GM18517 (cell line): ENCODE measurements at regions not wholly inside any gene's neighbourhood (a gene's known extent, or its start where the extent isn't known, plus 50 kb on each side); places are given as distances from the start of the nearest gene placed in this dataset.
A peak's percentile ranks its signal among the peaks of the same experiment; 100 is the strongest.

Source experiments
- ATAC-seq: cut with Tn5 transposase; IDR thresholded peaks from one replicate; pipeline ENCODE4 v1.9.1; 2021; ENCODE audit warnings: mild to moderate bottlenecking, moderate library complexity; ENCODE audit not compliant: unreplicated experiment

- ATAC-seq: no peak
These were observed 56.1 kb upstream of the ELMO1 start for GRCh38 chr7:37504801-37505200.

DNA sequence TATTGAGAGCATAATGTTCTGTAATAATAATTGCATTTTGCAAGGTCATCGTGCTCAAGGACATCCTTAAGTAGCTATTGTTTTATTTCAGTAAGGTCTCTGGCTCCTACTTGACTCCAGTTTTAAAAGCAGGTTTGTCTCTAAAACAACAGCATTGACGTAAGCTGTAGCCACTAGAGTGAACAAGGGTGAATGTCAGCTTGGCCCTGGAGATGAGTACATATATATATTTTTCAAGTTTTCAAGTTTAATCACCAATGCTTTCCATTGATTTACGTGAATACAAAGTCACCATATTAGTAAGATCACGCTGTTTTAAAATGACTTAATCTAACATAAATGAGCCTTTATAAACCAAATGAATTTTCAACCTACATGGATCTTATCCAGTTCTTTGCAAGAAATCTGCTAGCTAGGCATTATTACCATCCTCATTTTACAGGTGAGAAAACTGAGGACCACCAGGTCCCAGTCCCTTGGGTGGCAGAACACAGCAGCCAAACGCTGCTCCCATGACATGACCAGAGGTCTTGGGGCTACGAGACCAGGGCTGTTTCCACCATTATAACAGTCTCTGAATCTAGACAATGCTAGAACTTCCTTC lies 57.2 kb upstream of the ELMO1 start:
- no peak for ATAC-seq

DNA sequence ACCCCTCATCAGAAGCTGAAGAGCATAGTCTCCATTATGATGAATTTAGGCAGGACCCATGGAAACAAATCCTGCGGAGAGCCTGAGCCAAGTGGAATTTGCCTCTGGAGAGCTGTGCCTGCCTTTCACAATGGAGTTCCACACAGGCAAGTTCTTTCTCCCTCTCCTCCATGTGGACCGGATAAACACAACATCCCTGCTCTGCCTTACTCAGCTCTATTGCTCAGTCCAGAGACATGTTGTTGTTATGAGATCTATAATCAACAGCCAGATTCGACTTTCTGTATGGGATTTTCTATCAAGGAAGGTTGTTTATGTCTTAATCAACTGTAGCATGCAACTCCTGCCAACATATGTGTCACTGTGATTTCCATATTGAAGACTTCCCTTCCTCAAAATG lies 59.5 kb upstream of the ELMO1 start:
- no peak for ATAC-seq

GRCh38 chr7:37510043-37510634 lies 61.5 kb upstream of the ELMO1 start:
- ATAC-seq: no peak

DNA sequence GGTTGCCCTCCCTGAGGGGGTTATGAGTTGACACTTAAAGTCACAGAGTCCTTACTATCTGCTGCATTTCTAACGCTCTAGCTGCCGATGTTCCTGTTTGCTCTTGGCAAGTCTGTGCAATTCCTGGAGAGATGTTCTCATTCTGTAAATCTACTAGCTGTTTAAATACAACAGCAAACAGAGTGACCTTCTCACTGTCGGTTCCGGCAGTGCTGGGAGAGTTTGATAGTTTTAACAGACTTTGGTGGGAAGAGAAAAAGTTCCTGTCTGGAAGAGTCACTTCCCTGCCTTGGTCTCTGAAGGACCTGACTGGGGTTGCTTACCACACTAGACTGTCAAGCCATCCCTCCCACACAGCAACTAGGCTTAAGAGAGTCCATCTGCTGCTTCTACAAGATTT lies 63.3 kb upstream of the ELMO1 start:
- no peak for ATAC-seq

- ATAC-seq: no peak
These were observed 65.8 kb upstream of the ELMO1 start for GRCh38 chr7:37514497-37514896.

DNA sequence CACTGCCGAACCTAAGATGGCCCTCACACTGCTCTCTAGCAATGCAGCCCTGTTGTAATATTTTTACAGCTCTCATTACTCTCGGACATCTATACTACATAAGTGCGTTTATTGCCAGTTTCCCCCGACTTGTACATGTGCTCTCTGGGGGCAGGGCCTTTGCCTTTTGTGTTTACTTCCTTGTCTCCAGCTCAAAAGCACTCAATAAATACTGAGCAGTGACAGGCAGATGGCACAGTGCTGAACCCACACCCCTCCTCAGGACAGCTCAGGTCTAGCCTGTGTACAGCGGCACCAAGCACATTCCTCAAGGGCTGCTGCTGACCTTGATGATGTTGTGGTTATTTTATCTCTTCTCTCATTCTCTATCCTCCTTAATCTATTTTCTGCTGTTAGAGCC lies 68.0 kb upstream of the ELMO1 start:
- ATAC-seq: no peak

DNA sequence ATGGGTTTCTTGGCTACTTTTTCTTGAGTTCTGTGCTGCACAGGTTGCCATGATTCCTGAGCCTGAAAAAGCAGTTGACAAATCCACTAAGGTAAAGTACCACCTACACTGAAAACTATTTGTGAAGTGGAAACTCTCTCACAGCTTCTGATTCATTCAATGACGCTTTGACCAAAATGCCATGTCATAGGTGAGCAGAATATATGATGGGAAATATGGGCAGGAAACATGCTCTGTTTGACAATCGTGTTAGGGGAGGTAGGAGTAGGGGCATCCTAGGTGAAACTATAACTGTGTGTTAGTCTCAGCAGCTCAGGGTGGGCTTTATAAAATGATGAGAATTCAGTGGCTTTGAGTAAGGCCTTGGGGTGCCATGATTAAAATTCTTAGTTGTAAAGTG lies 69.6 kb upstream of the ELMO1 start:
- ATAC-seq: no peak

- ATAC-seq: no peak
These were observed 75.4 kb upstream of the ELMO1 start for GRCh38 chr7:37524056-37524455.

DNA sequence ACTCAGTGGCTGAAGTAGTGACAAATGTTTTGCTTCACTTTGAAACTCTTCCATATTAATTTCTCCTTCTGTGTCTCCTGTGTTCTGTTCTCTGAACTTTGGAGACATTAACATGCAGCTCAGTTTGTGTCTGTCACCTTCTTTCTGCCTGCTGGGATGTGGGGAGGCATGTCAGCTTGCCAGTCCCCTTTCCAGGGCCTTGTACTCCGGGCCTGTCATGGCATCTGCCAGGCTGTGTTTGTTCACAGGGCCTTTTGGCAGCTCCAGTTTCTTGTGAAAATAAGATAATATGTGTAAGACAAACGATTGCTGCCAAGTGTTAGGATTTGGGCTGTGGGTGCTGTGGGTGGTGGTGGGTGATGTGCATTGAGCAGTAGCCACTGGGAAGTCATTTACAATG lies 76.1 kb upstream of the ELMO1 start:
- ATAC-seq: no peak

DNA sequence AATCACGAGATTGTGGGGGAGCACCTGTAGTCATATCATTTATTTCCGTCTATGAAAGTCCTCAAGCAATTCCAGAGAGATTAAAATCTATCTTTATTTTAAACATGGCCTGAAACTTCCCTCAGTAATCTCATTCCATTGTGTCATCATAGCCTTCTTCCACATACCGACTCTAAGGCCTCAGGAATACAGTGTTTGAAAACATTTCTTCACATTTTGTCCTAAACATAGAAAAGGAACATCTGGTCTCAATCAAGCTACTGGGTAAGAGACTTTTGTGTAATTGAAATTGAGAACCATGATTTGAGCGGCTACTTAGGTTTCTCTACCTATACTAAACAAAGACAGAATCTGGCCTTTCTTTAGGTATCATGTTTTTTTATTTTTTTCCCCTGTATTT lies 78.0 kb upstream of the ELMO1 start:
- ATAC-seq: no peak

GRCh38 chr7:37527109-37527508 lies 78.4 kb upstream of the ELMO1 start:
- ATAC-seq: no peak

DNA sequence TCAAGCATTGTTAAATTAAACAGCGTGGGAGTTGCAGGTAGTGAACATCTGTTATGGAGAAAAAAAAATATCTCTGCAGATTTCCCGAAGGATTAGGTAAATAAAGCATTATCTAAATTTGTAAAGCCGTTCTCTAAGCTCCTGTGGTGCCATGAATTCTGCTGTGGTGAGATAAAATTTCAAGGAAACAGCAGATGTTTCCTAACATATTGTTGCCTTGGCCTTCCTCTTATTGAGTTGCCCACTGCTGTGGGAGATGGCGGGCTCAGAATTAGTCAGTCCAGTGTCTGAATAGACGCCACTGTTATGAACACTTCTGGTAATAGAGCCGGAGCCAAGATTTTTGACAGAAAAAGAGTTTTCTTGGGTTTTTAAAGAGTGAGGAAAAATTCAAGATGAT lies 82.6 kb upstream of the ELMO1 start:
- ATAC-seq: no peak

DNA sequence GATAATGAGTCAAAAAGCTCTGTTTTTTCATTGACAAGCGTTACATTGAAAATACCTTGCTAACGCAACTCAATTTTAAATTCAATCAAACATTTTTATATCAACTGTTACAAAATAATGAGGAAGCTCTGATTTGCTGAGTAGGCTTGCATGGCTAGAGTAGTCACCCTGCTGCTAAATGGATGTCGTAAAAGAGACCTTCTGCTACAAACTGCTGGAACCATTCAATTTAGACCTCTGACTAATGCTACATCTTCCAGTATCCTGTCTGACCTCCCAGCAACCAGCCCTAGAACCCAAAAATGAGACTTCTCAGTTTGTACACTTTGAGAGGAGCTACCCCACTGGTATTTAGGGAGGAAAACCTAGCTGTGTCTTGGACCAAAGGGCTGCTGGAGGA lies 84.0 kb upstream of the ELMO1 start:
- no peak for ATAC-seq

- no peak for ATAC-seq
These were observed 86.4 kb upstream of the ELMO1 start for GRCh38 chr7:37534893-37535610.

GRCh38 chr7:37535841-37536240 lies 87.2 kb upstream of the ELMO1 start:
- no peak for ATAC-seq

- ATAC-seq: no peak
These were observed 88.0 kb upstream of the ELMO1 start for GRCh38 chr7:37536706-37537105.

DNA sequence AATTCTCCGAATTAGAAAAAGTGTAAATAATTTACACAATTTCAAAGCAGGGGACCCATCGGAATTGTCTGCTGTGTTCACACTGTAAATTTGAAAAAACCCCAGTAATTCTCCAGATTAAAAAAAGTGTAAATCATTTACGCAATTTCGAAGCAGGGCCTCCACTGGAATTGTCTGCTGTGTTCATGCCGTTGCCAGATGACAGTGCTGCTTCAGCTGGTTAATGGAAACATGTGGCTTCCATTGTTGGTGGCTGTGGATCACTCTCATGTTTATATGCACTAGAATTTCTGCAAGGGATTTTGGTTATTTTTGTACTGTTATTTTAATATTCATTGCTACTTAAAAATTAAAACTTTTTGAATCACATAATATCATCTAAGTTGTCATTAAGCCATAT lies 88.8 kb upstream of the ELMO1 start:
- no peak for ATAC-seq

GRCh38 chr7:37538945-37539344 lies 90.3 kb upstream of the ELMO1 start:
- no peak for ATAC-seq

DNA sequence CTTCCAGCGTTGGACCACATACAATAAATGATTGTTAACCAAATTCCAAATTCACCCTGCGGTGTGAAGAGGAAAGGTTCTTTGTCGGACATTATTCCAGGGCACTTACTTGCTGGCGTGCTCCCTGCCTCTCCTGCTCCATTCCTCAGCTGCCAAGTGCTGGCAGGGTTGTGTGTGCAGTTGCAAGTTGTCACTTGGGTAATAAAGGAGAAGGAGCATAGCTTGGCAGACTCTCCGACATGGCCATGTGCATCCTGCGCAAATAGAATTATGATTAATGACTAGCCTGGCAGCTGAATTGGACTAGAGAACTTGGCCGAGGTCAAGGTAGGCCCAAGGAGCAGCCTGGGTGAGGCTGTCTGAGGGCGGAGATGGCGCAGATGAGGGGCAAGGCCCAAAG lies 92.3 kb upstream of the ELMO1 start:
- no peak for ATAC-seq

DNA sequence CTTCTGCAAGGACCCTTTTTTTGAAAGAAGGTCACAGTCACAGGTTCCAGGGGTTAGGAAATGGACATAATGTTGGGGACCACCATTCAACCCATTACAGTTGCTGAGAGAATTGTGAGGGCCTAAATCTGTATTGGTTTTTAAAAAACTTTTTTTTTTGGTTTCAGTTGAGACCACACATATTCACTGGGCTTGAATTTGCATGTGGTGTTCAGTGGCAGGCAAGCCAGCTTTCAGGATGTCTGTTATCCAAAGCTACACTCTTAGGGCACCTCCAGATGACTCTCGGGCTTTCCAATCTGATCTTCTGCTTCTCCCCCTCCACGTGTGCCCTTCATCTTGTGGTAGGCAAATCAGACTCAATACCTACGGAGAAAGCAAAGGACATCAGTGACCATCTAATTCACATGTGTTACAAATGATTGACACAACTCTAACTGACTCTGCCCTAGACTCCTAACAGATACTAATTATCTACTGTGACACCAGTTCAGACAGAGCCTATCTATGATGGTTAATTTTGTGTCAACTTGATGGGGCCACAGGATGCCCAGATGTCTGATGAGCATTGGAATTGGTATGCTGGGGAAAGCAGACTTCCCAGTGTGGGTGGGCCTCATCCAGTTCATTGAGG lies 93.3 kb upstream of the ELMO1 start:
- ATAC-seq: peak; percentile 91
